Skin of body (tissue), 1 donor: ENCODE measurements at regions not wholly inside any gene's neighbourhood (a gene's known extent, or its start where the extent isn't known, plus 50 kb on each side); places are given as distances from the start of the nearest gene placed in this dataset.

ENCODE experiments used
- DNase-seq: peaks from one replicate; lab custom pipeline; 2025; lab: John Stamatoyannopoulos, UW

DNA sequence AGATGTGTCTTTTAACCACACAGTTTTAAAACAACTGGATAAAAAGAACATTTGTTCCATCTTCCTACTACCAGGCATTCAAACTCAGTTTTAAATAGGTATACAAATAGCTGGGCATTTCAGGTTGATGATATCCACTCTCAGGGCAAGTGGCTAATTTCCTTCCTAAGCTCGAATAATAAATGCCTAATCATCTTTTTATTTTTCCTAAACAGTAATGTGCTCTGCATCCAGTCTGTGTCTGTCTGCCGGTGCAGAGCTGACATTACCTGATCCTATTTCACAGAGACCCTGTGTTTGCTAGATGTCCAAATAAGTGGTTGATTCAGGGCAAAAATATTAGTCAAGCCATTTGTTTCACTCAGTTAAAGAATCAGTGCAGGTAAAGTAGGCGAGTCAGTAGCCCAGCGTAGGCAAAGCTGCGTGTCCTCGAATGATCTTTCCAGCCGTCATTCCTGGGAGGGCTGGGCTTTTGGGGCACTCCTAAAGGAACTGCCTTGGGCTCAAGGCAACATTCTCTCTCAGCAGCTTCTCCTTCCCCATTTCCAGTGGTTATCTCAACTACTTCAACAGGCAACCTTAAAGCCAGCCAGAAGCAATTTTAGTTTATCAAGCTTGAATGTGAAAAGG, 74.2 kb upstream of the BMP2 start:
- DNase-seq, result no peak

DNA sequence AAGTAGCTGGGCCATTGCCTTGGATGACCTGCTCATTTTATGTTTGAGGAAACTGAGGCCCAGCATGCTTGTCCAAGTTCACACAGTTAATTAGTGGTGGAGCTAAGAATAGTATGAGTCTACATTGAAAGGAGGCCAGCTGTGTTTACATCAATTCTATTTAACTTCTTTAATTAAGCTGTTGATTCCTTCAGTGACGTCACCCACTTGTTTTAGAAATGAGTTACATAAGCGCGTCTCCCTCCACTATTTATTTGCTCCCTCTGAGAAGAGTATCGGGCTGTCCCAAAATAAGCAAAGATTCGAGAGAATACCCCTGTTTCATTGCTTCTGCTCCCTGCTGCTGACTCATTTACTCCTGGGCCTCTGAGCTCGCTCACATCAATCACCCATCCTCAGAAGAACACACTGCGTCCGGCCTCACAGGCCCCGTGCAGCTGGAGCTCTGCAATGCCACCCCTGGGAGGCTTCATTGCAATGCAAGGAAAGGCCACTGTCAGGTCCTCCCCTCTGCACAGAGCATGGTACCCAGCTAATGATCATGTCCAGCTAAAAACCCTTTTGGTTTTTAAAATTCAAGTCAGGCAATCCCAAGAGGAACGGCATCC, 74.8 kb upstream of the BMP2 start:
- no peak for DNase-seq

DNA sequence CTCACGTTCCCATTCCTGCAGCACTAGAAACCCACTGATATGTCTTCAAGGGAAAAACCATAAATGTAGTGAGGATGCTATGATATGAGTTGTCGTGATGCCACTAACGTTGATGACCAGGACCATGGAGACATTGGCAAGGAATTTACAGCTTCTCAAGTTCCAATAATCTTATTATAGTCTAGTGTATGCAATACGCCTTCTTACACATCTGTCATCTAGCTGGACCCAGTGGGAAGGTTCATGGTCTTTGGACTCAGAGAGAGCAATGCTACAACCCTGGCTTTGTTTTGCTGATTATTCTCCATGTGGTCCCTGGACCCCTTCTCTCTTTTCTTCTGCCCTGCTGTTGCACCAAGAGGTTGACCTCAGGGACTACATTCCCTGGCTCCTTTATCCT, 76.0 kb upstream of the BMP2 start:
- DNase-seq, result no peak

GRCh38 chr20:6689339-6689973, 78.0 kb upstream of the BMP2 start:
- DNase-seq, result no peak

DNA sequence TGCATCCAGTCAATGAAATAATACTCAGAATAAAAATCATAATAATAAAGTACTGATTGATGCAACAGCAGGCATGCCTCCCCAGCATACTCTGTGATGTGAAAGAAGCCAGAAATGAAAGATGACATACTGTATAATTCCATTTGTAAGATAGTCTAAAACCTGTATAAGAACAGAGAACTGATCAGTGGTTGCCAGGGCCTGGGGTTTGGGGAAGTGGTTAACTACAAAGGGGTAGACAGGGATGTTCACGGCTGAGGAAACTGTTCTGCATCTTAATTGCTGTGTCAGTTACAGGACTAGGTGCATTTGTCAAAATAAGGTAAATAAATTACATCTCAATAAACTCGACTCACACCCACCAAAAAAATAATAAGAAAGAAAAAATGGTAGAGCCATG, 81.3 kb upstream of the BMP2 start:
- no peak for DNase-seq

DNA sequence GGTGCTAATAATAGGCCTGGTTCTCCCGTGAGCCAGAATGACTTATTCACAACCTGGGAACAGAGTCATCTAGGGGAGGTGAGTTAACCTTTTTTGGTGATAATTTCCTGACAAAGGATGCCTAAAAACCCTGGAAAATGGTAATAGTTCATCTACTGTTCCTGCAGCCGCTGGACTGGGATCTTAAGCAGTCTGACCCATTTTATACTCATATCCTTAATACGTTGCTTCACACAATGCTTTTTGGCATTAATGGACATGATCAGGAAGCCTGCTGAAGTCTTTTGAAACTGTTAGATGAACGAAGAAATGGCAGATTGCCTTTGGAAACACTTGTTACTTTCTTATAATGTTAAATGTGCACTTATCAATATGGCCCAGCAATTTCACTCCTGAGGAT, 81.9 kb upstream of the BMP2 start:
- no peak for DNase-seq

- no peak for DNase-seq
These were observed 82.3 kb upstream of the BMP2 start for GRCh38 chr20:6685181-6685582.

- no peak for DNase-seq
These were observed 84.2 kb upstream of the BMP2 start for GRCh38 chr20:6683021-6683977.

DNA sequence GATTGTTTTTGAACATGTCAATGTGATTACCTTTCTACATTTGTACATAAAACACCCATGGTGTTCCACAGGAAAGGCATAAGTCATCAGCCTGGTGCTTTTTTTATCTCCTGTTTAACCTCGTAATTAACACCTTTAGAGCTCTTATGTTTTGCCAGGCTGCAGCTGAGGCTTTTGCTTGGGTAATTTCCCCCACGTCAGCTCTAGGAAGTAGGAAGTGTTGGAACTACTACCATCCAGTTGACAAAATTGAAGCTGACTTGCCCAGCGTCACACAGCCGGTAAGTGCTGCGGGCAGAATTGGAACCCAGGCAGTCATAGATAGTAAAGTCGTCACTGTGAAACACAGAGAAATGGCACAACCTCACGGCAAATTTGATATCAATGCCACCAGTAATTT, 86.6 kb upstream of the BMP2 start:
- no peak for DNase-seq

- no peak for DNase-seq
These were observed 87.0 kb upstream of the BMP2 start for GRCh38 chr20:6680441-6680840.

GRCh38 chr20:6679086-6679485, 88.4 kb upstream of the BMP2 start:
- DNase-seq, result no peak

DNA sequence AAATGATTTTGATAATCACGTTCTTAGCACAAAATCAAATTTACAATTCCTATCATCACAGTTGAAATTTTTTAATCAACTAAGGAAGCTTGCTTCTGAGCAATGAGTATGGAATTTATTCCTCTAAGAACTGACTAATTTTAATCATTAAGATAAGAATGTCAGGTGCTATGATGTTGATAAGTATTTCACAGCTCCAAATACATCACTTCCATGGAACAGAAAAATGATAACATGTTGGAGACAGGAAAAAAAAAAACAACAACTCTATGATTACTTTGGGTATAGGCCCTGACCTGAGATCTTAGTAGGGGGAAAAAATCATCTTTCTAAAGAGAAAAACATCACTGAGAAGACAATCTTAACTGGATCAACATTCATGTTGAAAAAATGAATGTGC, 89.4 kb upstream of the BMP2 start:
- no peak for DNase-seq

DNA sequence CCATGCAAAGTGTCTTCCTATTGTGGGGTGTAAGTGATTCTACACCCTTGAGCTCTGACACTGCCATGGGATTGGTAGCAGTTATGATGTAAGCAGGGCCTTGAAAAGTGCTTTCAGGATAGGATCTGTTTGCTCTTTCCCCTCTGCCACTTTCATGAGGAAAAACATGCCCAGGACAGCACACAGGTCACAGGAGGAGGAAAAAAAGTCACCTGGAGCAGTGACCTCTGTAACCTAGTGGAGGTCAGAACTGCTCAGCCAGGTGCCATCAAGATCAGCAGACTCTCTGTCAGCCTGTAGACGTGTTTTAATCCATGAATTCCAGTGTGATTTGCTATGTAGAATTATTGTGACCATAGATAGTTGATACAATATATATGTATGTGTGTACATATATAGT, 92.7 kb upstream of the BMP2 start:
- DNase-seq, result no peak

GRCh38 chr20:6673071-6673470, 94.4 kb upstream of the BMP2 start:
- no peak for DNase-seq

DNA sequence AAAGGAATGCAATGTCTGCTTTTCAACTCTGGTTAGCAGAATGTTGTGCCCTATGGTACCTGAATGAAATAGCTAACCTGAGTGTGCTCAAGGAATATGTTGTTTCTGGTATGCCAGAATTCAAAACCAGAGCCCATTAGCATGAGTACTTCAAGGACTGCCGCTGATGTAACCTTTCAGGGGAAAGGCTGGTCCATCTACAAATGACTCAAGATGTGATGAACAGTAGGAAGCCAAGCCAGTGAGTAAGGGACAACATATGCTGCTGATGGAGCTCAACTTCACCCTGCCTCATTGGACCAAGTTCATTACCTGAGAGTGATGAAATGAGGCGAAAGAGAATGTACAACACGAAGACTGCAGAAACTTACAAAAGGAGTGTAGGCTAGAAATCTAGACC, 95.7 kb upstream of the BMP2 start:
- no peak for DNase-seq

- DNase-seq, result no peak
These were observed 98.9 kb upstream of the BMP2 start for GRCh38 chr20:6668546-6668945.

DNA sequence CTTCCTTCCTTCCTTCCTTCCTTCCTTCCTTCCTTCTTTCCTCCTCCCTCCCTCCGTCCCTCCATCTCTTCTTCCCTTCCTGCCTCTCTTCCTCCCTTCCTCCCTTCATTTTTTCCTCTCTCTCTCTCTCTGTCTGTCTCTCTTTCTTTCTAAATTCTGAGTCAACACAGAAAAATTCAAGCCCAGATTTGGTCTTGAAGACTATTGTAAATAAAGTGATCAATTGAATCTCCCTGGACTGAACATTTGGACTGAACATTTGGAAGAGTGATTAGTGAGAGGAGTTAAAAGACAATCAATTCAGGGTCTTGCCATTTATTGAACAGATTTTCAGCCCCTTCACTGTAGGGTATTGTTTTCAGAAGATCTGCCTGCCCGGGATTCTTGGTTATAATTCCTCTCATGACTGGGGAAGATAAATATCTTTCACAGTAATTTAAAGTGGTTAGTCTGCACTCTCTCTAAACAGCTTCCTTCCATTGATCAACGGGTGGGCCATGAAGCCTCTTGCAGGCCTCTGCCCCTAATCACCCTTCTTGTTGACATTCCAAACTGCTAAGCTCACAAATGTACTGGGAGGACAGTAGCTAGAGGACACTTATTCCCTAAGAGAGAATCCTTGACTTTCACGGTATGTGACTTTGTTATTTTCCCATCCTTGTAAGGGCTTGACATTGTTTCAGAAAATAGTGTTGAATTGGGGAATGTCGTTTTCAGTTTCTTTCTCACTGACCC, 101.7 kb upstream of the BMP2 start:
- no peak for DNase-seq

- DNase-seq, result no peak
These were observed 102.3 kb upstream of the BMP2 start for GRCh38 chr20:6665161-6665560.

DNA sequence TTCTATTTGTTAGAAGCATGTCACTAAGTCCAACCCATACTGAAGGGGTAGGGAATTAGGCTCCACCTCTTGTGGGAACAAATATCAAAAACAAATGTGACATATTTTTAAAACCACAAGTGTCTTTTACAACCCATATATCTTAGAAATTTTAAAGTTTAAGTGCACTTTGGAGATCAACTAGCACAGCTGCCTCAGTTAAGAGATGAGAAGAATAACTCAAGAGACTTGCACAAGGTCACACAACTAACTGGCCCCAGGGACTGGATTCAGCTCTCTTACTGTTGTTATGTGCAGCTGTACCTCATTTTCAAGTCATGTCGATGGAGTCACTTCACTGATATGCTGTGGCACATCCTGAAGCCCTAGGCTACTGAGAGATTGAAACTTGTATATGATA, 102.9 kb upstream of the BMP2 start:
- no peak for DNase-seq

DNA sequence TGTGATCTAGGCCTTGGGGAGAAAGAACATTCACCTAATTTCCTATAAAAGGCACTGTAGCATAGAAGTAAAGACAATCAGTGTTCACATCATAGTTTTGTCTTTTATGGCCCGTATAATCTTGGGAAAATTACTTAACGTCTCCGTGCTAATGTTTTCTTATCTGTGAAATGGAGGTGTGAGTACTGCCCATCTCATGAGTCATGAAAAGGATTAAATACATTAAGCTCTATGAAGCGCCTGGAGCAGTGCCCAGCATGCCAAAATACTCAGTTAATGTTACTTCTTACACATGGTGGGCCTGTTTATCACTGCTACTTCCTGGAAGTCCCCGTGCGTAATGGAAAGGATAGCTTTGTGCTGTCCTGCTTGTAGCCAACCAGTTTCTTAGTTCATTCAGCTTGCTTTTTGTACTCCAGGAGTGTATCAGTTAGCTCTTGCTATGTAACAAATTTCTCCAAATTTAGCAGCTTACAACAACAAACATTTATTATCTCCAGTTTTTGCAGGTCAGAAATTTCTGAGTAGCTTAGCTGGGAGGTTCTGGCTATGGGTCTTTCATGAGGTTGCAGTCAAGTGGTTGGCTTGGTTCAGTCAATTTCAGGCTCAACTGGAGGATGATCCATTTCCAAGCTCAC, 103.6 kb upstream of the BMP2 start:
- no peak for DNase-seq

DNA sequence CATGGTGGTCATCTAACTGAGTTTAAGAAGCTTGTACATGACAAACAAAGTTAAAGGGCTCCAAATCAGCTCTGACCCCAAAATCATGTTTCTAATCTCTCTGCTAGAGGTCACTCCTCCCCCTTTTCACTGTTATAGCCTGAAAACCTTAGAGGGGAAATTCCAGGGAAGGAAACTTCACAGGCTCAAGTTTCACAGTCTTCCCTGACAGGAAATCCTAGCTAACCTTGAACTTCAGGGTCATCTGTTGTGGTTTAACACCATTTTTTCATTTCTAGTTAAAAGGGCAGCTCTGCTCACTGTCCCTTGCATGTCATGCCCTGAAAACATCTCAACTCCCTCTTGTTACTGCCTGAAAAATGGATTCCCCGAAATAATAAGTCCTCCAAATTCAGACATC, 104.4 kb upstream of the BMP2 start:
- DNase-seq, result no peak
